Gastrocnemius medialis (tissue), 4 donors: ENCODE measurements at regions not wholly inside any gene's neighbourhood (a gene's known extent, or its start where the extent isn't known, plus 50 kb on each side); places are given as distances from the start of the nearest gene placed in this dataset.
"Not testable (repeated sequence)": the region's sequence is repeated elsewhere in the genome, so short reads cannot be mapped to it uniquely, and the experiment has no call there.

Experiments used
- ATAC-seq, 2 donors: fragments of 150-250 bp; one replicate each; pipeline ENCODE4 v1.9.1; 2016
- DNase-seq, 2 donors: peaks; one replicate each; pipeline ENCODE4 v3.0.0-alpha.2; 2019
- H3K27ac ChIP-seq, 4 donors: fragments of 200-600 bp; sonication (generic); 1 replicate in 1 of 4; 2 replicates in 3 of 4; pipeline ENCODE4 v1.5.1; 2016 to 2018; ENCODE audit warnings: mild to moderate bottlenecking in 2 of 4, moderate library complexity in 1 of 4
- H3K27me3 ChIP-seq, 3 donors: fragments of 200-600 bp; sonication (generic) in 2 of 3; 1 replicate in 1 of 3; 2 replicates in 2 of 3; pipeline versions ENCODE4 v1.5.1 to v1.6.0; 2016 to 2019; ENCODE audit warnings: mild to moderate bottlenecking in 1 of 3, moderate library complexity in 1 of 3
- H3K36me3 ChIP-seq, 2 donors: fragments of 200-600 bp; sonication (generic) in 1 of 2; one replicate each; pipeline ENCODE4 v1.5.1; 2017 to 2018
- H3K4me1 ChIP-seq, 2 donors: fragments of 200-600 bp; sonication (generic) in 1 of 2; one replicate each; pipeline ENCODE4 v1.5.1; 2016 to 2017; ENCODE audit warnings: mild to moderate bottlenecking in 2 of 2
- H3K4me3 ChIP-seq, 4 donors: fragments of 200-600 bp; sonication (generic) in 3 of 4; 1 replicate in 1 of 4; 2 replicates in 3 of 4; pipeline ENCODE4 v1.5.1; 2016 to 2019; ENCODE audit warnings: mild to moderate bottlenecking in 2 of 4
- H3K9me3 ChIP-seq, 3 donors: fragments of 200-600 bp; sonication (generic) in 2 of 3; 1 replicate in 1 of 3; 2 replicates in 2 of 3; pipeline ENCODE4 v1.5.1; 2016 to 2019
- CTCF ChIP-seq, 5 experiments: fragments of 450-650 bp in 3 of 5; fragments of 200-600 bp in 2 of 5; sonication (generic) in 2 of 5; IDR thresholded peaks in 4 of 5; conservative IDR thresholded peaks in 1 of 5; 1 replicate in 4 of 5; 2 replicates in 1 of 5; pipeline ENCODE4 v1.5.1; 2016 to 2019; ENCODE audit warnings: antibody characterized with exemption in 5 of 5, mild to moderate bottlenecking in 3 of 5, moderate library complexity in 3 of 5
- POLR2A ChIP-seq, 2 donors: fragments of 450-650 bp; IDR thresholded peaks; one replicate each; pipeline ENCODE4 v1.6.1; 2017; ENCODE audit warnings: antibody characterized with exemption in 2 of 2, mild to moderate bottlenecking in 2 of 2, moderate library complexity in 2 of 2
- in situ Hi-C, 4 donors: fragments of 200-750 bp; cut with MboI; loops; one replicate each; pipeline versions ENCODE4 v1.15.0 to v1.8.0; 2017; ENCODE audit warnings: low sequenced_read_pairs in 4 of 4
- intact Hi-C: fragments of 100-400 bp; cut with DNase I; formaldehyde crosslinking; loops from one replicate; pipeline ENCODE4 v1.15.1; 2023; ENCODE audit warnings: low total_unique reads

- DNase-seq: no peak
- in situ Hi-C loops (no loop called here), intact Hi-C loops (no loop called here)
- H3K27ac ChIP-seq: no peak overlapping the region
- no peak overlapping the region for H3K4me3 ChIP-seq
- no peaks in the 10 kb centered on the region for H3K4me1 ChIP-seq
- H3K9me3 ChIP-seq: no peaks in the 10 kb centered on the region
- no peaks in the 10 kb centered on the region for H3K36me3 ChIP-seq
- no peaks in the 10 kb centered on the region for H3K27me3 ChIP-seq
- TF ChIP-seq POLR2A (IDR thresholded peaks at IDR 0.05) (no peak), CTCF (IDR thresholded peaks at IDR 0.05 in 4 of 5, conservative IDR thresholded peaks at IDR 0.05 in 1 of 5) (peak in 1 of 5 experiments; percentile 16)
- ATAC-seq: no peak
Measured at GRCh38 chr14:106094654-106095189, 568.3 kb downstream of the TMEM121 start.

- ATAC-seq: no peak
- no peaks in the 10 kb centered on the region for H3K27me3 ChIP-seq
- no peak for TF ChIP-seq CTCF (IDR thresholded peaks at IDR 0.05 in 4 of 5, conservative IDR thresholded peaks at IDR 0.05 in 1 of 5)
- TF ChIP-seq POLR2A (IDR thresholded peaks at IDR 0.05): no peak
- no peak overlapping the region for H3K4me3 ChIP-seq
- DNase-seq: no peak
- in situ Hi-C loops: no loop called here
- H3K4me1 ChIP-seq: no peaks in the 10 kb centered on the region
- H3K36me3 ChIP-seq: no peaks in the 10 kb centered on the region
- H3K9me3 ChIP-seq: no peaks in the 10 kb centered on the region
- no peak overlapping the region for H3K27ac ChIP-seq
- intact Hi-C loops: no loop called here
Measured at GRCh38 chr14:106107703-106108102, 581.3 kb downstream of the TMEM121 start.

- no peaks in the 10 kb centered on the region for H3K27me3 ChIP-seq
- no peaks in the 10 kb centered on the region for H3K36me3 ChIP-seq
- in situ Hi-C loops (no loop called here), intact Hi-C loops (no loop called here)
- H3K4me3 ChIP-seq: no peak overlapping the region
- H3K27ac ChIP-seq: no peak overlapping the region
- TF ChIP-seq CTCF (IDR thresholded peaks at IDR 0.05 in 4 of 5, conservative IDR thresholded peaks at IDR 0.05 in 1 of 5) (no peak), POLR2A (IDR thresholded peaks at IDR 0.05) (no peak)
- ATAC-seq: no peak
- no peaks in the 10 kb centered on the region for H3K9me3 ChIP-seq
- no peak for DNase-seq
- H3K4me1 ChIP-seq: no peaks in the 10 kb centered on the region
Measured at GRCh38 chr14:106109337-106109736, 583.0 kb downstream of the TMEM121 start.

- Histone ChIP-seq H3K4me1 (no peaks in the 10 kb centered on the region), H3K36me3 (no peaks in the 10 kb centered on the region), H3K4me3 (no peak overlapping the region), H3K27me3 (peaks cover 0 to 8% (median 0%) of the 10 kb centered on the region in 3 donors), H3K27ac (no peak overlapping the region), H3K9me3 (no peaks in the 10 kb centered on the region)
- intact Hi-C loops (no loop called here), in situ Hi-C loops (no loop called here)
- TF ChIP-seq POLR2A (IDR thresholded peaks at IDR 0.05) (no peak), CTCF (IDR thresholded peaks at IDR 0.05 in 4 of 5, conservative IDR thresholded peaks at IDR 0.05 in 1 of 5) (no peak)
- DNase-seq (no peak), ATAC-seq (no peak)
Measured at GRCh38 chr14:106115401-106115800, 589.0 kb downstream of the TMEM121 start.

GRCh38 chr14:106116339-106116930 lies 590.1 kb downstream of the TMEM121 start:
- H3K9me3 ChIP-seq, H3K4me1 ChIP-seq, H3K27me3 ChIP-seq, ATAC-seq, DNase-seq, H3K4me3 ChIP-seq, H3K27ac ChIP-seq, H3K36me3 ChIP-seq, intact Hi-C loops, in situ Hi-C loops: not testable (repeated sequence)
